ENCODE measurements at regions not wholly inside any gene's neighbourhood (a gene's known extent, or its start where the extent isn't known, plus 50 kb on each side); places are given as distances from the start of the nearest gene placed in this dataset.

- TF ChIP-seq SMAD4 (CRISPR knock-in tag; conservative IDR thresholded peaks at IDR 0.05) = no peak
- TF ChIP-seq XRCC5 (IDR thresholded peaks at IDR 0.05; ENCODE audit: low read depth, low read length) = no peak
- no peak for TF ChIP-seq GATA2 (CRISPR knock-in tag; IDR thresholded peaks at IDR 0.05)
- no peak for TF ChIP-seq HDAC8 (tag; IDR thresholded peaks at IDR 0.05)
- TF ChIP-seq JUN (IDR thresholded peaks at IDR 0.05; ENCODE audit: borderline replicate concordance, low read depth, low read length) = no peak
- TF ChIP-seq JUN (CRISPR knock-in tag; IDR thresholded peaks at IDR 0.05; ENCODE audit: borderline replicate concordance) = no peak
- TF ChIP-seq POLR2A (conservative IDR thresholded peaks at IDR 0.05) = no peak
- TF ChIP-seq ZBTB40 (IDR thresholded peaks at IDR 0.05) = no peak
- TF ChIP-seq ZBTB40 (CRISPR knock-in tag; IDR thresholded peaks at IDR 0.05) = no peak
- no peak for TF ChIP-seq SIN3A (IDR thresholded peaks at IDR 0.05; ENCODE audit: borderline replicate concordance in 2 of 2, control insufficient read depth in 1 of 2, low read depth in 2 of 2, low read length in 2 of 2)
- TF ChIP-seq TAF1 (IDR thresholded peaks at IDR 0.05; ENCODE audit: control insufficient read depth, extremely low read depth, insufficient read depth, low read length, severe bottlenecking) = no peak
- no peak for TF ChIP-seq PHB2 (IDR thresholded peaks at IDR 0.05; ENCODE audit: low read depth)
- no peak for TF ChIP-seq ELF4 (CRISPR knock-in tag; IDR thresholded peaks at IDR 0.05)
- TF ChIP-seq EHMT2 (IDR thresholded peaks at IDR 0.05) = no peak
These were observed 241.6 kb downstream of the UACA start for GRCh38 chr15:70521576-70522322.
